OCI-LY3 (cell line): ENCODE measurements at regions not wholly inside any gene's neighbourhood (a gene's known extent, or its start where the extent isn't known, plus 50 kb on each side); places are given as distances from the start of the nearest gene placed in this dataset.

Experiments used
- EZH2phosphoT487 ChIP-seq: fragments of 200-600 bp; shearing (Covaris generic); IDR thresholded peaks from 2 replicates; pipeline ENCODE4 v1.6.1; 2018; ENCODE audit warnings: antibody characterized with exemption, mixed run types, low read depth
- TF ChIP-seq, protein P1 (sequence below): fragments of 200-600, 300-600 bp; sonication (generic); IDR thresholded peaks from 2 replicates; pipeline ENCODE4 v1.5.1; 2014; ENCODE audit warnings: antibody characterized with exemption, low read length, low read depth

DNA sequence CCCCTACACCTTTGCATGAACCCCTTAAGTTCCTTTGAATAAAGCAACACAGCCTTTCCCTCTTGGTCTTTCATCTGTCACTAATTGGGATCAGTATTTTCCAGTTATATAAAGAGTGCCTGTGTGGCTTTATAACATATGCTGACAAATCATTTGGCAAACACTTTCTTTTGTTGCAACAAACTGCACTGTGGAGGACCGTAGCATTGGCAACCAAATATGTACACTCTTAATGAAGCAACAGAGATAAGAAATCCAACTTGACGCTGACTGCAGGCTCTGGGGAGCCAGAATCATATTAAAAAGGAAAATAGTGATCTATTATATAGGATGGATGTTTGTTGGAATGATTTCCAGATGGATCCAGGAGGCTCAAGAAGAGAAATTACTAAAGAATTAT, 120.1 kb upstream of the PRICKLE2 start:
- TF ChIP-seq, protein P1, sequence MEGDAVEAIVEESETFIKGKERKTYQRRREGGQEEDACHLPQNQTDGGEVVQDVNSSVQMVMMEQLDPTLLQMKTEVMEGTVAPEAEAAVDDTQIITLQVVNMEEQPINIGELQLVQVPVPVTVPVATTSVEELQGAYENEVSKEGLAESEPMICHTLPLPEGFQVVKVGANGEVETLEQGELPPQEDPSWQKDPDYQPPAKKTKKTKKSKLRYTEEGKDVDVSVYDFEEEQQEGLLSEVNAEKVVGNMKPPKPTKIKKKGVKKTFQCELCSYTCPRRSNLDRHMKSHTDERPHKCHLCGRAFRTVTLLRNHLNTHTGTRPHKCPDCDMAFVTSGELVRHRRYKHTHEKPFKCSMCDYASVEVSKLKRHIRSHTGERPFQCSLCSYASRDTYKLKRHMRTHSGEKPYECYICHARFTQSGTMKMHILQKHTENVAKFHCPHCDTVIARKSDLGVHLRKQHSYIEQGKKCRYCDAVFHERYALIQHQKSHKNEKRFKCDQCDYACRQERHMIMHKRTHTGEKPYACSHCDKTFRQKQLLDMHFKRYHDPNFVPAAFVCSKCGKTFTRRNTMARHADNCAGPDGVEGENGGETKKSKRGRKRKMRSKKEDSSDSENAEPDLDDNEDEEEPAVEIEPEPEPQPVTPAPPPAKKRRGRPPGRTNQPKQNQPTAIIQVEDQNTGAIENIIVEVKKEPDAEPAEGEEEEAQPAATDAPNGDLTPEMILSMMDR: no peak
- TF ChIP-seq EZH2phosphoT487: no peak
